ENCODE measurements at regions not wholly inside any gene's neighbourhood (a gene's known extent, or its start where the extent isn't known, plus 50 kb on each side); places are given as distances from the start of the nearest gene placed in this dataset.

GRCh38 chr2:5921081-5921642 lies 229.0 kb downstream of the SOX11 start:
- peak; percentile 31 for DNase-seq

- DNase-seq, result no peak
Observed at GRCh38 chr2:5923957-5924945, 232.1 kb downstream of the SOX11 start.

- DNase-seq, result no peak
Observed at GRCh38 chr2:5925604-5926003, 233.4 kb downstream of the SOX11 start.

DNA sequence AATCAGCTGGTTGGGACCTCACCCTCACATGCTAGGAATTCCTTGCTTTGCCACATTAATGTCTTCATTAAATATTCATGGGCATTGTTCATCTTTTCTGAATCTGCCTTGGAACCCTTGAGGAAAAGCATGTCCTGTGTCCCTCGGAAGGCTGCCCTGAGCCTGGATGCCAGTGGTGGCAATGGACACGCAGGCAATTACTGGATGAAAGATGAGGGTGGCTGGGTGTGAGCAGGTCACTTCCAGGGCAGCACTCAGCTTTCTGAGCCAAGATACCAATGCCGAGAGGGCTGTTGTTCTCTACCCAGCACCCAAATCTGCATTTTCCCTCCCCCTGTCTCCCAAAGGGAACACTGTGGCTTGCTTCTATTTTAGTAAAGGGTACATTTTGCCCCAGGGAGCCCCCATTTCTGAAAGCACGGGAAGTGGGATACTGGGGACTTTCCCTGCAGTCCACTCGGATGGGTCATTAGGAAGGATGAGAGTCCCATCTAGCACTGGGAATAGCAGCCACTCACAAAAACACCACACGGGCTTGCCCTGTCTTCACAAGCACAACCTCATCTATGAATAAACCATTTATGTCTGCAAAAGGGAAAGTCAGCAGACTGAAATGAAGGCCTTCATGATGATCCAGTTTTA lies 234.8 kb downstream of the SOX11 start:
- peak; percentile 60 for DNase-seq

DNA sequence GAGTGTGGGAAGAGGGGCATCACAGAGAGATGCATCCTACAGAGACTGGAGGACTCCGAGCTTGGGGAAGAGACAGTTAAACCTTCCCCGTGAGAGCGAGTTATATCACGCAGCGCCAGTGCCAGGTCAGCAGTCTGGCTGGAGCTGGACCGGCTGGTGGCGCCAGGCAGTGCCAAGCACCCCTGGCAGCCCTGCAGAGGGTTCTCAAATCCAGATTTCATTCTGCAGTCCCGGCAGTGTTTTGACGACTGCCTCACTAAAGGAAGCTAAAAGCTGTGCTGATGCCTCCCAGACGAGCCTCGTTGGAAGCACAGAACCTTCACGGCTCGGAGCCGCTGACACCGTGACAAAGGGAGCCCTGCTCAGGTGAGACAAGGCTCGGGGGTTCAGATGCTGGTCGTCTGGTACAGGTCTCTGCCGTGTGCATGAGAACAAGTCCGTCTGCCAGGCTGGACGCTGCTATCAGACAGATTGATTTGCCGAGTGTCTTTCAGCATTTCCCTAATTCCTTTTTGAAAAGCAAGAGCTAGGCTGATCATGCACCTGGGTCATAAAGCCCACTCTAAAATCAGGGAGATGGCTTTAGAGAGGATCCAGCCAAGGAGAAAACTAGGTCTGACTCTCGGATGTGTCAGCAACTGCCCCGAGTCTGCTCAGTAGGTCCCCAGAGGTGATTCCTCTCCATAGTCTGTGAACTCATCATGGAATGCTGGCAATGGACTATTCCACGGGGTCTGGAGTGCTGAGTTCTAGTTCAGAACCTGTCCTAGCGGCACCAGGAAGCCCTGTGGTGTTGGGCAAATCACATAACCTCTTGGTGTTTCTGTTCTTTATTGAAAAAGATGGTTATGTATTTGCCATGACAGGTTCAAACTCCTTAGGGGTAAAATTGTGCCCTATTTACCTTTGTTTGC lies 240.6 kb downstream of the SOX11 start:
- peak; percentile 35 for DNase-seq

- no peak for DNase-seq
Observed at GRCh38 chr2:5933669-5934068, 241.5 kb downstream of the SOX11 start.

DNA sequence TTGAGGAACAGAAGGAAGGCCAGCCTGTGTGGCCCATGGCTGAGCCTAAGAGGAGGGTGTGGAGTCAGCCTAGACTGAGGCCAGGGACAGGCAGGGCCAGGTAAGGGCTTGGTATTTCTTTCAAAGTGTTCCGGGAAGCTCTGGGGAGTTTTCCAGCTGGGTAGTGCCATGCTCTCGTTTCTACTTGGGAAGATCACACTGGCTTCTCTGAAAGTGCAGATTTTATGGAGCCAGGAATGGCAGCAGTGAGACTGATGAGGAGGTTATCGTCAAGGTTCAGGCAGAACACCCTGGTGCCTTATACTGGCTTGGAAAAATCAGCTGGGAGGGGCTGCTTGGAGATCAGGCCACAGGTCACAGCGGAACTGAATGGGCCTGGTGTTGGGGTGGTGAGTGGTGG lies 245.1 kb downstream of the SOX11 start:
- no peak for DNase-seq

DNA sequence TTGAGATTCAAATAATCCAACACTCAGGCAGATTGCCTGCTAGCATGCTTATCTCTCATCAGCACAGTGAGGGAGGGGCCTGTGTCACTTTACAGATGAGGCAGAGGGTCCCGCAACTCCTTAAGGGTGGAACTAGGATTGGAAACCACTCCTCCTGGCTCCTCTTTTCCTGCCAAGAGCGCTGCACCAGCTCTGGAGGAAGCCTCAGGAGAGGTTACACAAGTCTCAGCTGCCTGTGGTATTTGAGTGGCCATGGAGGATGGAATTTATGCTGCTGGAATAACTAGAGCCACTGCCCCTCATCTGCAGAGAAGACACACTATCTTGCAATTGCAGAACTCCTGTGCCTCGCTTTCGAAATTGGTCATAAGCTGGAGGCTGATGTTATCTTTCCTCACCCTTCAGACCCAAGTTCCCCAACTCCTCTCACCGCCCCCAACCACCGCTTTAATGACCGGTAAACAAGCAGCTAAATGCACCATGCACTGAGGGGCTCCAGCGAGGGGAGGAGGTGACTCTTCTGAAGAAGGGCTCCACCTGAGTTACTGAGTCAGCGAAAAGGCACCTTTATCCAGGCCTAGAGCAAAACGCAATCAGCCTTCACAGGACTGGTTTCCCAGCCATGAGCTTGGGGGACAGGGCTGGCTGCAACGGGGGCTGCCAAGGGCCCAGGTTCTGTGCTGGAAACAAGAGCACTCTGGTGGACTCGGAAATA lies 245.8 kb downstream of the SOX11 start:
- DNase-seq, result peak; percentile 36

DNA sequence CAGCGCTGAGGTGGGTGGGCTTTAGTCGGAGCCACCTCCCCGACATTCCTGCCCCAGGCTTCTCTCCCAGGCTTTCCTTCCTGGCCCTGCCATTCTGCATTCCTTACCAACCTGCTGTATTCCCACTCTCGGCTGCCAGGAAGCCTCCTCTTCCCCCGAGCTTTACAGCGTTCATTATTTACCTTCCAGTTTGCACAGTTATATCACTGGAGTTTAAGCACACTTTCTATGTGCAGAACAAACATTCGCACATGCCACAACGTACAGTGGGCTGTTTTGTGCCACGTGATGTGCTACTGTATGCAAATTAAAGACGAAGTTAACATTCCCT lies 246.3 kb downstream of the SOX11 start:
- DNase-seq, result no peak

DNA sequence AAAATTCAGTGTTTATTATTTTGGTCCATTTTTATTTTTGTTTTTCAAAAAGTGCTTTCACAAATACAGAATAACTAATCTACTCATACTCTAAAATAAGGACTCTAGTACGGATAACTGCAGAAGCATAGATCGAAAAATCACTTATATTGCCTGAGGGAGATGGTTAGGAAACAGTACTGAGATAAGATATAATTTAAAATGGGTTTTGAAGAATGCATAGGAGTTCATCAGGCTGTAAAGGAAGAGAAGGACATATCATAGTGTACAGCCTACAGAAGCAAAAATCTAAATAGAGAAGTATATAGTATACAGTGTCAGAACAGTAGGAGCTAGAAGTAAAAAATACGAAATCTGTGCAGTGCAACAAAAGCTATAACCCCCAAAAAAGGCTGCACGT lies 247.4 kb downstream of the SOX11 start:
- DNase-seq, result no peak

- DNase-seq, result no peak
Observed at GRCh38 chr2:5940596-5941535, 248.7 kb downstream of the SOX11 start.

GRCh38 chr2:5942204-5942603 lies 250.0 kb downstream of the SOX11 start:
- no peak for DNase-seq

DNA sequence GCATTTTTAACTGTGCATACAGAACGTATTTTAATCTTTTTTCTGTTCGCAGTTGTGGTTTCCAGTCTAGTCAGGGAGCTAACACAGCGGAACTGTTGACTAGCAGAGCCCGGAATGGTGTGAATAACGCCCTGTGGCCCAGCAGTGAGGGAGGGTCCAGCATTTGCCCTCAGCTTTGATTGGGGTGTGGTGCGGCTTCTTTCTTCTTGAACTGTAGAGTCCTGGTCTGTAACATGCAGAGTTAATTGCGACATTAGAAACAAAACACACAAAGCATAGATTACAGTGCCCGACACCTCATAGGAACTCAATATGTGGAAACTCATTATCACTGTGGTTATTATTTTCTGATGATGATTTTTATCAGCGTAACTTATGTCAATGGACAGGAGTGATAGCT lies 253.6 kb downstream of the SOX11 start:
- DNase-seq, result peak; percentile 59

DNA sequence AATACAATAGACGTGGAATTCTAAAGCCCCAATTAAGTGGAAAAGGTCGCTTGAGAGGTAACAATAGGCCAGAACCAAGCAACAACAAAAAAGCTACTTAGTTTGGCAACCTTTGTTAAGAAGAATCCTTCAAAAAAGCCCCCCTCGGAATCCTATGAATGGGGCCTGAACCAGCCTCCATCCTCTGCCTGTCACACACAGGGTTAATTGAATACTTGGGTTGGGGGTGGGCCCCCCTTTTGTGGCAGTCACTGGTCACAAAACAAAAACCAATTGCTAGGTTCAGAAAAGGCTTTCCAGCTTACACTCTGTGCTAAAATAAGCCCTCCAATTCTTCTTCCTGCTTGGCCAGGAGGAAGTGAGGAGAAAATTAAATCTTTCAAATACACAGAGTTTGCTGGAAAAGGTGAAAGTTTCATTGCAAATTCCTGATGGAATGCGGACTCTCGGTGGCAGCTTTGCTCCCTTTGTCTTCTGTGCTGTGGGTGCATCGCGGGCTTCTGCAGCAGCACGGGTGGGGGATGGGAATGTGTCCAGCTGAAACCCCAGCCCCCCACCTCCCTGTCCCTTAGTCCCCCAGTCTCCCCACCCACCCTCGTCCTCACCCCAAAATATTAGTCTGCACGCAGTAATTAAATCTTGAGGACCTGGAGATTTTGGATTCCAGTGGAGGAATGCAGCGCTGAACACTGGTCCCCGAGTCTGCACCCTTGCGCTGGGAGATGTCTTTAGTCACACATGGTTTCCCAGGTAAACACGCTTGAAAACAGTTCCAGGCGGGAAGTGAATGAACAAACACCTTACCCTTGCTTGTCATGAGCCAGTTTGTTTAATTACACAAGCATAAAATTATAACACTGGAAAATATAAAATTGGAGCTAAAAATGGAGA lies 254.3 kb downstream of the SOX11 start:
- peak; percentile 75 for DNase-seq

- DNase-seq, result no peak
Observed at GRCh38 chr2:5950736-5951135, 258.6 kb downstream of the SOX11 start.

- DNase-seq, result no peak
Observed at GRCh38 chr2:5951471-5951870, 259.3 kb downstream of the SOX11 start.

DNA sequence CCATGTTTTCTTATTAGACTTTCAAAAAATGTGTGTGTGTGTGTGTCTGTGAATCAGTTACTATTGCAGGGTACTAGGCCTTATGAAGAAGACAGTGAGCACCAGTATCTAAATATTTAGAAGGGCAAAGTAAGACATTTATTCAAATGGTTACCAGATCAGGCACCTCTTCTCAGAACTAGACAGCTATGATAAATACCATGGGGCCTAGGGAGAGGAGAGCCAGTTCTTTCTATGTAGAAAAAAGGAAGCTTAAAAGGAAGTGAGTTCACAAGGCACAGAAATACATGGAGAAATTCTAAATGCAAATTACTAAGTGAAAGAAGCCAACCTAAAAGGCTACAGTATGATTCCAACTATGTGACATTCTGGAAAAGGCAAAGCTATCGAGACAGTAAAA lies 261.3 kb downstream of the SOX11 start:
- DNase-seq, result no peak

DNA sequence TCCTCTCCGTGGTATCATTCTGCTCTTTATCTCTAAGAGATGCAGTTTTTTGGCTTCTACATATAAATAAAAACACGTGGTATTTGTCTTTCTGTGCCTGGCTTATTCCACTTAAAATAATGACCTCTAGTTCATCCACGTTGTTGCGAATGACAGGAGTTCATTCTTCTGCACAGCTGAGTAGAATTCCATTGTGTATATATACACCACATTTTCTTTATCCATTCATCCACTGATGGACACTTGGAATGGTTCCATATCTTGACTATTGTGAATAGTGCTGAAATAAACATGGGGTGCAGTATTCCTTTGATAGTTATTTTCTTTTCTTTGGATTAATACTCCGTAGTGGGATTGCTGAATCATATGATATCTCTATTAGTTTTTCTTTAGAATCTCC lies 262.3 kb downstream of the SOX11 start:
- DNase-seq, result no peak

DNA sequence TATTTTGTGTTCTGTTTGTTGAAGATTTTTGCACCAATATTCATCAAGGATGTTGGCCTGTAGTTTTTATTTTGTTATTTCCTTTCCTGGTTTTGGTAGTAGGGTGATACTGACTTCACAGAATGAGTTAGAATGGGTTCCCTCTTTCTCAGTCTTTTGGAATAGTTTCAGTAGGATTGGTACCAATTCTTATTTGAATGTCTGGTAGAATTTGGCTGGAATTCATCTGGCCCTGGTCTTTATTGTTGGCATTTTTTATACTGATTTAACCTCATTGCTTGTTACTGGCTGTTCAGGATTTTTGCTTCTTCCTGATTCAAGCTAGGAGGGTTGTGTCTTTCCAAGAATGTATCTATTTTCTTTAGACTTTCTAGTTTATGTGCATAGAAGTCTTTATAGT lies 263.7 kb downstream of the SOX11 start:
- no peak for DNase-seq
